ENCODE measurements at regions not wholly inside any gene's neighbourhood (a gene's known extent, or its start where the extent isn't known, plus 50 kb on each side); places are given as distances from the start of the nearest gene placed in this dataset.

- no peak for DNase-seq (ENCODE audit: low read depth in 3 of 3, low spot score in 1 of 3)
Measured at GRCh38 chr16:55115506-55115905, 184.8 kb downstream of the IRX5 start.

- no peak for DNase-seq (ENCODE audit: low read depth in 3 of 3, low spot score in 1 of 3)
Measured at GRCh38 chr16:55116165-55116920, 185.7 kb downstream of the IRX5 start.

- DNase-seq (ENCODE audit: low read depth in 3 of 3, low spot score in 1 of 3) = no peak
Measured at GRCh38 chr16:55118701-55119260, 188.1 kb downstream of the IRX5 start.

GRCh38 chr16:55120408-55120807 is 189.7 kb downstream of the IRX5 start:
- no peak for DNase-seq (ENCODE audit: low read depth in 3 of 3, low spot score in 1 of 3)

- DNase-seq (ENCODE audit: low read depth in 3 of 3, low spot score in 1 of 3) = no peak
Measured at GRCh38 chr16:55120826-55121225, 190.2 kb downstream of the IRX5 start.

GRCh38 chr16:55123652-55124051 is 193.0 kb downstream of the IRX5 start:
- no peak for DNase-seq (ENCODE audit: low read depth in 3 of 3, low spot score in 1 of 3)

GRCh38 chr16:55125818-55126385 is 195.2 kb downstream of the IRX5 start:
- no peak for DNase-seq (ENCODE audit: low read depth in 3 of 3, low spot score in 1 of 3)

GRCh38 chr16:55126456-55126855 is 195.8 kb downstream of the IRX5 start:
- no peak for DNase-seq (ENCODE audit: low read depth in 3 of 3, low spot score in 1 of 3)

- DNase-seq (ENCODE audit: low read depth in 3 of 3, low spot score in 1 of 3) = no peak
Measured at GRCh38 chr16:55130456-55130855, 193.5 kb upstream of the IRX6 start.

- no peak for DNase-seq (ENCODE audit: low read depth in 3 of 3, low spot score in 1 of 3)
Measured at GRCh38 chr16:55130911-55131310, 193.1 kb upstream of the IRX6 start.

GRCh38 chr16:55133654-55134053 is 190.3 kb upstream of the IRX6 start:
- DNase-seq (ENCODE audit: low read depth in 3 of 3, low spot score in 1 of 3) = no peak

- DNase-seq (ENCODE audit: low read depth in 3 of 3, low spot score in 1 of 3) = no peak
Measured at GRCh38 chr16:55136356-55137150, 187.4 kb upstream of the IRX6 start.

GRCh38 chr16:55138298-55138697 is 185.7 kb upstream of the IRX6 start:
- DNase-seq (ENCODE audit: low read depth in 3 of 3, low spot score in 1 of 3) = no peak

- DNase-seq (ENCODE audit: low read depth in 3 of 3, low spot score in 1 of 3) = no peak
Measured at GRCh38 chr16:55142405-55142804, 181.6 kb upstream of the IRX6 start.

GRCh38 chr16:55144651-55145050 is 179.4 kb upstream of the IRX6 start:
- no peak for DNase-seq (ENCODE audit: low read depth in 3 of 3, low spot score in 1 of 3)

GRCh38 chr16:55145771-55146603 is 178.0 kb upstream of the IRX6 start:
- DNase-seq (ENCODE audit: low read depth in 3 of 3, low spot score in 1 of 3) = no peak

- DNase-seq (ENCODE audit: low read depth in 3 of 3, low spot score in 1 of 3) = no peak
Measured at GRCh38 chr16:55146966-55147365, 177.0 kb upstream of the IRX6 start.

- DNase-seq (ENCODE audit: low read depth in 3 of 3, low spot score in 1 of 3) = no peak
Measured at GRCh38 chr16:55147396-55147795, 176.6 kb upstream of the IRX6 start.

GRCh38 chr16:55149622-55150021 is 174.4 kb upstream of the IRX6 start:
- no peak for DNase-seq (ENCODE audit: low read depth in 3 of 3, low spot score in 1 of 3)

- DNase-seq (ENCODE audit: low read depth in 3 of 3, low spot score in 1 of 3) = no peak
Measured at GRCh38 chr16:55151561-55152305, 172.3 kb upstream of the IRX6 start.
